Tibial artery (tissue), 4 donors: ENCODE measurements at regions not wholly inside any gene's neighbourhood (a gene's known extent, or its start where the extent isn't known, plus 50 kb on each side); places are given as distances from the start of the nearest gene placed in this dataset.

Source experiments
- DNase-seq, 2 donors: peaks; one replicate each; pipeline ENCODE4 v3.0.0-alpha.2; 2019
- H3K27ac ChIP-seq, 2 donors: fragments of 200-600 bp; sonication (generic) in 1 of 2; 1 replicate in 1 of 2; 2 replicates in 1 of 2; pipeline ENCODE4 v1.5.1; 2018 to 2019; ENCODE audit warnings: mild to moderate bottlenecking in 1 of 2
- H3K27me3 ChIP-seq, 2 donors: fragments of 200-600 bp; sonication (generic) in 1 of 2; one replicate each; pipeline versions ENCODE4 v1.5.1 to v1.6.0; 2016 to 2019
- H3K36me3 ChIP-seq, 3 donors: fragments of 200-600 bp; sonication (generic) in 2 of 3; one replicate each; pipeline ENCODE4 v1.5.1; 2016 to 2019; ENCODE audit warnings: mild to moderate bottlenecking in 2 of 3
- H3K4me1 ChIP-seq, 4 donors: fragments of 200-600 bp; sonication (generic) in 2 of 4; 1 replicate in 3 of 4; 2 replicates in 1 of 4; pipeline ENCODE4 v1.5.1; 2016 to 2019
- H3K4me3 ChIP-seq, 2 donors: fragments of 200-600 bp; sonication (generic) in 1 of 2; 1 replicate in 1 of 2; 2 replicates in 1 of 2; pipeline ENCODE4 v1.5.1; 2018 to 2019; ENCODE audit warnings: mild to moderate bottlenecking in 2 of 2
- H3K9me3 ChIP-seq, 3 donors: fragments of 200-600 bp; sonication (generic) in 1 of 3; one replicate each; pipeline ENCODE4 v1.5.1; 2016 to 2019
- CTCF ChIP-seq, 2 experiments: fragments of 200-600 bp in 1 of 2; fragments of 450-650 bp in 1 of 2; IDR thresholded peaks; one replicate each; pipeline ENCODE4 v1.5.1; 2017 to 2019; ENCODE audit warnings: antibody characterized with exemption in 2 of 2, mild to moderate bottlenecking in 1 of 2, moderate library complexity in 1 of 2
- intact Hi-C: fragments of 100-400 bp; cut with DNase I; formaldehyde crosslinking; loops from one replicate; pipeline ENCODE4 v1.15.0; 2023; ENCODE audit warnings: low total_unique reads

- intact Hi-C loops, result no loop called here
- Histone ChIP-seq H3K4me1 (no peaks in the 10 kb centered on the region), H3K36me3 (no peaks in the 10 kb centered on the region), H3K27ac (no peak overlapping the region), H3K9me3 (no peaks in the 10 kb centered on the region), H3K27me3 (no peaks in the 10 kb centered on the region), H3K4me3 (no peak overlapping the region)
- no peak for DNase-seq
- TF ChIP-seq CTCF (IDR thresholded peaks at IDR 0.05), result no peak
These were observed 166.3 kb upstream of the SERTAD2 start for GRCh38 chr2:64819774-64820688.

DNA sequence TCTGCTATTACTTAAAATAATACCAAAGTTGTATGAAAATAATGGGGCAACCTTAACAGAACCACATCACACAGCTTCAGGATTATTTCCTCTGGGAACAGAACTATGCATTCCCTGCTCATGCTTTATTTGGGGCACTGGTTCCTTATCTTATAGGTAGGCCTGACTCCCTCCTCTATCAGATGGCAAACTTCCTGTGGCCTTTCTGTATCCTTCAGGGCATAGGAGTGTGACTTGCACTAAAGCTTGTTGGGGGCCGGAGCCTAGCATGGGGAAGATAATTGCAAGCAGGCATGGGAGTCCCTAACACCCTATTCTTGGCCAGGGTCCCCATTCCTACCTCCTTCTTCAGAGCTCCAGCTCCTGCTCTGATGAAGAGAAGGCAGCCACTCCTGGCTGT, 167.2 kb upstream of the SERTAD2 start:
- Histone ChIP-seq H3K4me3 (no peak overlapping the region), H3K4me1 (no peaks in the 10 kb centered on the region), H3K9me3 (no peaks in the 10 kb centered on the region), H3K27me3 (no peaks in the 10 kb centered on the region), H3K27ac (no peak overlapping the region), H3K36me3 (no peaks in the 10 kb centered on the region)
- intact Hi-C loops, result no loop called here
- no peak for DNase-seq
- TF ChIP-seq CTCF (IDR thresholded peaks at IDR 0.05), result no peak

DNA sequence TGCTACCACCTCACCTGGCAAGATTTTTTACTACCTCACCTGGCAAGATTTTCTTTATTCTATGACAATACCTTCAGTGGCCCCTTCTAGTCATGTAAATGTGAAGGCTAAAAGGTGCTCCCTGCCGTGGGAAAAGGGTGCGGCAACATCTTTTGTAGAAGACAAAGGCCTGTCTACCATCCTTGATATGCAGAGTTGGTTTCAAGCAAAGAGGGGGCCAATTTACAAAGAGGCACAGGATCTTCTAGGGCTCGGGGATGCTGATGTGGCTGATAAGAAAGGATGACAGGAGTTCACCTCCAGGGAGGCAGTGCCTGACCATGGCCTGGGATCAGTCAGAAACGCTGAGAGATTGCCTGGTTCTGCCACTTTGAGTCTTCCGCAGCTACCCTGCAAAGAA, 165.4 kb upstream of the SLC1A4 start:
- intact Hi-C loops, result no loop called here
- Histone ChIP-seq H3K4me3 (no peak overlapping the region), H3K9me3 (no peaks in the 10 kb centered on the region), H3K4me1 (no peaks in the 10 kb centered on the region), H3K36me3 (no peaks in the 10 kb centered on the region), H3K27ac (no peak overlapping the region), H3K27me3 (no peaks in the 10 kb centered on the region)
- no peak for DNase-seq
- TF ChIP-seq CTCF (IDR thresholded peaks at IDR 0.05), result no peak

GRCh38 chr2:64825831-64826491, 163.2 kb upstream of the SLC1A4 start:
- no peak for TF ChIP-seq CTCF (IDR thresholded peaks at IDR 0.05)
- no peaks in the 10 kb centered on the region for H3K9me3 ChIP-seq
- no peak overlapping the region for H3K27ac ChIP-seq
- intact Hi-C loops, result no loop called here
- no peak for DNase-seq
- no peaks in the 10 kb centered on the region for H3K27me3 ChIP-seq
- no peak overlapping the region for H3K4me3 ChIP-seq
- no peaks in the 10 kb centered on the region for H3K36me3 ChIP-seq
- peaks cover 0 to 1% (median under 1%) of the 10 kb centered on the region in 4 donors for H3K4me1 ChIP-seq

DNA sequence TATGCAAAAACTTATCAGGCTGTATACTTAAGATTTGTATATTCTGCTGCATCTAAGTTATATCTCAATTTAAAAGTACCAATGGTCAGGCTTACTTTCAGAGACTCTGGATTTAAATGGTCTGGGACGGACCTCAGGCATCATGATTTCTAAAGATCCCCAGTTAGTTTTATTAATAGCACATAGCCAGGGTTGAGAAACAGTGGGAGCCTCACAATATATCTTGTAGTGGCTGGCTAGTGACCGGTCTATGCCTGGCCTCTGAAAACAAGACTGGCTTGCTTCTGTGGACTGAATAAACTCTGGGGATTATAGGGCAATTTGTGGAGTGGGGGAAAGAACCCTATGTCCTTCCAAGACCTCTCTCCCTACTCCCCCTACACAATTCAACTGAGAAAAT, 162.5 kb upstream of the SLC1A4 start:
- Histone ChIP-seq H3K36me3 (no peaks in the 10 kb centered on the region), H3K4me3 (no peak overlapping the region), H3K4me1 (peaks cover 0 to 9% (median 6%) of the 10 kb centered on the region in 4 donors), H3K9me3 (no peaks in the 10 kb centered on the region), H3K27ac (no peak overlapping the region), H3K27me3 (no peaks in the 10 kb centered on the region)
- no peak for DNase-seq
- intact Hi-C loops, result no loop called here
- TF ChIP-seq CTCF (IDR thresholded peaks at IDR 0.05), result no peak
